ENCODE measurements at regions not wholly inside any gene's neighbourhood (a gene's known extent, or its start where the extent isn't known, plus 50 kb on each side); places are given as distances from the start of the nearest gene placed in this dataset.

DNA sequence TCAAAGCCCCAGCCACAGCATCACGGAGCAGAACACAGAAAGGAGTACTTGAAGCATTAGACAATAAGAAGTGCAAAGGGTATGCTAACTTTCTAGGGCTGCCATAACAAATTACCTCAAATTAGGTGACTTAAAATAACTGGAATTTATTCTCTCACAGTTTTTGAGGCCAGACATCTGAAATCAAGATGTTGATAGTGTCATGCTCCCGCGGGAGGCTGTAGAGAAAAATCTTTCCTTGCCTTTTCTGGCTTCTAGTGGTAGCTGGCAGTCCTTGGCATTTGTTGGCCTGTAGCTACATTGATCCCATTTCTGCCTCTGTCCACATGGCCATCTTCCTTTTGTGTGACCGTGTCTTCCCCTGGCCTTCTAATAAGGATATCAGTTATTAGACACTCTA is 51.9 kb upstream of the SPDL1 start:
- no peak for TF ChIP-seq POLR2A (IDR thresholded peaks at IDR 0.05)
- TF ChIP-seq POLR2AphosphoS5 (IDR thresholded peaks at IDR 0.05): no peak
- H3K27ac ChIP-seq: no peak overlapping the region
- no peaks in the 10 kb centered on the region for H3K36me3 ChIP-seq
- intact Hi-C loops (cut with DNase I): no loop called here
- no peak overlapping the region for H3K4me3 ChIP-seq
- no peaks in the 10 kb centered on the region for H3K9me3 ChIP-seq
- no peak for DNase-seq (ENCODE audit: low spot score)
- no peaks in the 10 kb centered on the region for H3K4me1 ChIP-seq (replicated peaks)
- WGBS: 91% methylated on average over 4 of the region's 4 CpGs
- H3K27me3 ChIP-seq (replicated peaks; ENCODE audit: insufficient read depth): no peaks in the 10 kb centered on the region

DNA sequence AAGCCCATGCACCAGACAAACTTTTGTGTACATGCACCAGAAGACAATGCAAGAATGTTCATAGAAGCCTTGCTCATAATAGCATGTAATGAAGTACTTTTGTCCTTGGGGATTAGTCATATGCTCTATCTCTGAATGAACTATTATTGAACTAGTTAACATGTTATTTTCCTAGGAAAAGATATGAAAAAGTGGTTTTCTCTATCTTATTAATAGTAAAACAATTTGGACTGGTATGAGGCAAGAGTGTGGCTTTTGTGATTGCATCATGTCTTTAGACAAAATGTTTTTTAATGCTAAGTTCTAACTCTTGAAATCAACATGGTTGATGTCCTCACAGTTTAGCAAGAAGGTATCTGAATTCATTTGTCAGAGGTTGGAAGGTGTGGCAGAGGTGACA is 55.7 kb upstream of the SPDL1 start:
- Histone ChIP-seq H3K4me1 (replicated peaks) (no peaks in the 10 kb centered on the region), H3K27me3 (replicated peaks; ENCODE audit: insufficient read depth) (no peaks in the 10 kb centered on the region), H3K27ac (no peak overlapping the region), H3K9me3 (no peaks in the 10 kb centered on the region), H3K36me3 (no peaks in the 10 kb centered on the region), H3K4me3 (no peak overlapping the region)
- TF ChIP-seq POLR2AphosphoS5 (IDR thresholded peaks at IDR 0.05): no peak
- TF ChIP-seq POLR2A (IDR thresholded peaks at IDR 0.05): no peak
- TF ChIP-seq, protein P1, sequence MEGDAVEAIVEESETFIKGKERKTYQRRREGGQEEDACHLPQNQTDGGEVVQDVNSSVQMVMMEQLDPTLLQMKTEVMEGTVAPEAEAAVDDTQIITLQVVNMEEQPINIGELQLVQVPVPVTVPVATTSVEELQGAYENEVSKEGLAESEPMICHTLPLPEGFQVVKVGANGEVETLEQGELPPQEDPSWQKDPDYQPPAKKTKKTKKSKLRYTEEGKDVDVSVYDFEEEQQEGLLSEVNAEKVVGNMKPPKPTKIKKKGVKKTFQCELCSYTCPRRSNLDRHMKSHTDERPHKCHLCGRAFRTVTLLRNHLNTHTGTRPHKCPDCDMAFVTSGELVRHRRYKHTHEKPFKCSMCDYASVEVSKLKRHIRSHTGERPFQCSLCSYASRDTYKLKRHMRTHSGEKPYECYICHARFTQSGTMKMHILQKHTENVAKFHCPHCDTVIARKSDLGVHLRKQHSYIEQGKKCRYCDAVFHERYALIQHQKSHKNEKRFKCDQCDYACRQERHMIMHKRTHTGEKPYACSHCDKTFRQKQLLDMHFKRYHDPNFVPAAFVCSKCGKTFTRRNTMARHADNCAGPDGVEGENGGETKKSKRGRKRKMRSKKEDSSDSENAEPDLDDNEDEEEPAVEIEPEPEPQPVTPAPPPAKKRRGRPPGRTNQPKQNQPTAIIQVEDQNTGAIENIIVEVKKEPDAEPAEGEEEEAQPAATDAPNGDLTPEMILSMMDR (IDR thresholded peaks at IDR 0.05): no peak
- no peak for DNase-seq (ENCODE audit: low spot score)
- intact Hi-C loops (cut with DNase I): no loop called here

DNA sequence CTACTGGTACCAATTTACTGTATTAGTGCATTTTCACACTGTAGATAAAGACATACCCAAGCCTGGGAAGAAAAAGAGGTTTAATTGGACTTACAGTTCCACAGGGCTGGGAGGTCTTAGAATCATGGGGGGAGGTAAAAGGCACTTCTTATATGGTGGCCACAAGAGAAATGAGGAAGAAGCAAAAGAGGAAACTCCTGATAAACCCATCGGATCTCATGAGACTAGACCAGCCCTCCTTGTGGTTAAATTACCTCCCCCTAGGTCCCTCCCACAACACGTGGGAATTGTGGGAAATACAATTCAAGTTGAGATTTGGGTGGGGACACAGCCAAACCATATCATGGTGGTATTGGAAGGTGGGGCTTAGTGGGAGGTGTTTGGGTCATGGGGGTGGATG is 56.5 kb upstream of the SPDL1 start:
- TF ChIP-seq POLR2AphosphoS5 (IDR thresholded peaks at IDR 0.05): no peak
- TF ChIP-seq, protein P1 (IDR thresholded peaks at IDR 0.05): no peak
- TF ChIP-seq POLR2A (IDR thresholded peaks at IDR 0.05): no peak
- no peaks in the 10 kb centered on the region for H3K36me3 ChIP-seq
- H3K4me3 ChIP-seq: no peak overlapping the region
- 83% methylated on average over 2 of the region's 2 CpGs for WGBS
- no peaks in the 10 kb centered on the region for H3K4me1 ChIP-seq (replicated peaks)
- intact Hi-C loops (cut with DNase I): no loop called here
- H3K27me3 ChIP-seq (replicated peaks; ENCODE audit: insufficient read depth): no peaks in the 10 kb centered on the region
- DNase-seq (ENCODE audit: low spot score): no peak
- no peak overlapping the region for H3K27ac ChIP-seq
- no peaks in the 10 kb centered on the region for H3K9me3 ChIP-seq

DNA sequence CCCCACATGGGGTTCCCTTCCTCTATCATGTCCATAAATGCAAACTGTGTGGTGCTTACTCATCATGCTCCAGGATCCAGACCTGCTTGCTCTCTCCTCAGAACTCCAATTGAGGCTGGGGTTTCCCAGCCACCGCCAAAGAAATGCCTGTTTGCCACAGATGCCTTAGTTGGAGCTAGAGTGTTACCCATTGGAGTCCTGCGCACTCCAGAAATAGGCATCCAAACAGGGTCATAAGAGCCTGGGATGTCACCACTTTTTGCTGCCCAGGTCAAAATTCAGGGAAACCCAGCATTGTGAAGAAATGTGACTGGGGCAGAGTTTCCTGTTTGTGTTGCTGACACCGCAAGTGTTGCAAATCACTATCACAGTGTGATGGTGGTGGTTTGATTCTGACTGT is 60.7 kb upstream of the SPDL1 start:
- Histone ChIP-seq H3K36me3 (no peaks in the 10 kb centered on the region), H3K4me1 (replicated peaks) (no peaks in the 10 kb centered on the region), H3K27ac (no peak overlapping the region), H3K27me3 (replicated peaks; ENCODE audit: insufficient read depth) (no peaks in the 10 kb centered on the region), H3K4me3 (no peak overlapping the region), H3K9me3 (no peaks in the 10 kb centered on the region)
- no peak for DNase-seq (ENCODE audit: low spot score)
- WGBS: 92% methylated on average over 3 of the region's 3 CpGs
- TF ChIP-seq POLR2AphosphoS5 (IDR thresholded peaks at IDR 0.05) (no peak), POLR2A (IDR thresholded peaks at IDR 0.05) (no peak)
- TF ChIP-seq, protein P1 (IDR thresholded peaks at IDR 0.05): no peak
- intact Hi-C loops (cut with DNase I): no loop called here

DNA sequence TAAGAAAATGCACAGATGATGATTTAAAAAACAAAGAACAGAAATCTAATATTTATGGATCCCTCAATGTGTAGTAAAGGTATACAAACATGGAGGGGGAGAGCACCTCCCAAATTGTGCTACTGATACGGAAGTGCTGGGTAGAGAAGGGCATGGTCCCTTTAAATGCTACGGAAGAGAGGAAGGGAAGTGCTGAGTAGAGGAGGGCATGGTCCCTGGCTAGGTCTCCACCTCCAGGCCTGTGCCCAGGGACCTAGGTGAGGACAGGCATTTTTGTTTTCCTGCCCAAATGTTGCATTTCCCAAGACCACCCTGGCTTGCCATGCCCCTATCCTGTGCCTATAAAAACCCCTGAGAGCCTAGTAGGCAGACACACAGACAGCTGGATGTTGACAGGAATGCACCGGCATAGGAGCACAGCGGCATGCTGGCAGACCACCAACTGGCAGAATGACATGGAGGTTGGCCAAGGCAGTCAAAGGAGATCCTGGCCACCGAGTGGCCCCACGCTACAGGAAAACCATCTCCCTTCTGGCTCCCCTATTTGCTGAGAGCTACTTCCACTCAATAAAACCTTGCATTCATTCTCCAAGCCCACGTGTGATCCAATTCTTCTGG is 62.1 kb upstream of the SPDL1 start:
- Histone ChIP-seq H3K9me3 (no peaks in the 10 kb centered on the region), H3K27me3 (replicated peaks; ENCODE audit: insufficient read depth) (no peaks in the 10 kb centered on the region), H3K4me3 (no peak overlapping the region), H3K4me1 (replicated peaks) (no peaks in the 10 kb centered on the region), H3K36me3 (no peaks in the 10 kb centered on the region), H3K27ac (no peak overlapping the region)
- WGBS: 20% methylated on average over 7 of the region's 7 CpGs
- intact Hi-C loops (cut with DNase I): no loop called here
- TF ChIP-seq, protein P1 (IDR thresholded peaks at IDR 0.05): no peak
- TF ChIP-seq POLR2A (IDR thresholded peaks at IDR 0.05): no peak
- no peak for TF ChIP-seq POLR2AphosphoS5 (IDR thresholded peaks at IDR 0.05)
- no peak for DNase-seq (ENCODE audit: low spot score)

All from prostate gland (tissue), 2 donors.